GM18867 (cell line): ENCODE measurements at regions not wholly inside any gene's neighbourhood (a gene's known extent, or its start where the extent isn't known, plus 50 kb on each side); places are given as distances from the start of the nearest gene placed in this dataset.

Source experiments
- ATAC-seq: cut with Tn5 transposase; IDR thresholded peaks from one replicate; pipeline ENCODE4 v1.9.1; 2021; ENCODE audit warnings: mild to moderate bottlenecking, moderate library complexity; ENCODE audit not compliant: unreplicated experiment

DNA sequence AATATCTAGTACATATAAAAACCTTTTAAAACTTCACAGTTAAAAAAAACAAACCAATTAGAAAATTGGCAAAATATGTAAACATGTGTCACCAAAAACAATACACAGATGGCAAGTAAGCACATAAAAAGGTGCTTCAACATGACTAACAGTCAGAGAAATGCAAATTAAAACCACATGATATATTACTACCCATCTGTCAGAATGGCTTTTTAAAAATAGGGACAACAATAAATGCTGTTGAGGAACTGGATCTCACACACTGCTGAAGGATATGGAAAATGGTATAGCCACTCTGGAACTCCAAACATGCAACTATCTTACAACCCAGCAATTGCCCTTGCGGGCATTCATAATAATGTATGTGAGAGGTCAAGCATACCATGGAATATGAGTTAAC, 1153.6 kb downstream of the FLRT2 start:
- no peak for ATAC-seq

DNA sequence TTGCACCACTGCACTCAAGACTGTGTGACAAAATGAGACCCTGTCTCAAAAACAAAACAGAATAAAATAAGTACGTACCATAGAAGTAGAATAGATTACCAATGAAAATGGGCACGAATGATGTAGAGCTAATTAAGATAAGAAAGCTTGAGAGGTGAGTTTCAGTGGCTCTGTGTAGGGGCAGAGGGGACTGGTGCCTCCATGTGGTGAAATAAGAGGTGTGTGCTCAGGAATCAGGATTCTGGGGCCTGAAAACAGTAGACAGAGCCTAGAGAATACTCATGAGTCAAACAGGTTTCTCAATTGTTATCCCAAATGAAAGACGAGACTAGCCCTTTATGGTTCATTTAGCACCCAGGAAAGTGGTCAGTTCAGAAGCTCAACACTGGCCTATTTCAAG, 1145.1 kb downstream of the FLRT2 start:
- no peak for ATAC-seq

DNA sequence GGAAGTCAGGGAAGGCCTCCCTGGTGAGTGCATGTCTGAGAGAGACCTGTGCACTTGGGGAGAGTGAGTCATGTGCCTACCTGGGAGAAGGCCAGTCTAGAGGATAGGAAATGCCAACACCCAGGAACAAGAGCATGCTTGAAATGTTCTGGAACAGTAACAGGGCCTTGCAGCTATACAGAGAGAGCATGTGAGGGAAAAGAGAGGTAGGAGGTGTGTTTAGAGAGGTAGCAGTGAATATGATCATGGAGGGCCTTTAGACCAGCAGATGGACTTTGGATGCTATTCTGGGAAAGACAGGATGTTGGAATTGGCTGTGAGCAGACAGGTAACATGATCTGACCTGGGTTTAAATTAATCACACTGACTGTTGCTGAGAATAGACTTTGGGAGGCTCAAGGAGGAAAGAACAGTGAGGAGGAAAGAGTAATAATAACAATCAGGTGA, 1143.6 kb downstream of the FLRT2 start:
- no peak for ATAC-seq

DNA sequence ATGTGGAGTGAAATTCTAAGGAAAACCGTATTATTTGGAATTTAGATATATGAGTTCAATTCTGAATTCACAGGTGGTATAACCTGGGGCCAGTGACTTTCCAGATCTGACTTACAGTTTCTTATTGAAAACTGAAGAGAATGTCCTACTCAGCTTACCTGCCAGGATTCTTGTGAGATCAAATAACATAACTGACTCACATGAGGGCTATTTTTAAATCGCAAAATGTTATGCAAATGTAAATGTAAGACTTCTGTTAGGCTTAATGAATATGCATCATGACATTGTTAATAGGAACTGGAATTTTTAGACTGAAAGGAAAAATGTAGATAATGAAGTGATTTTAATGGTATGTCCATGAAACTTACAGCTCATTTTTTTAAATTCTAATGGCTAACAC, 1142.1 kb downstream of the FLRT2 start:
- no peak for ATAC-seq

DNA sequence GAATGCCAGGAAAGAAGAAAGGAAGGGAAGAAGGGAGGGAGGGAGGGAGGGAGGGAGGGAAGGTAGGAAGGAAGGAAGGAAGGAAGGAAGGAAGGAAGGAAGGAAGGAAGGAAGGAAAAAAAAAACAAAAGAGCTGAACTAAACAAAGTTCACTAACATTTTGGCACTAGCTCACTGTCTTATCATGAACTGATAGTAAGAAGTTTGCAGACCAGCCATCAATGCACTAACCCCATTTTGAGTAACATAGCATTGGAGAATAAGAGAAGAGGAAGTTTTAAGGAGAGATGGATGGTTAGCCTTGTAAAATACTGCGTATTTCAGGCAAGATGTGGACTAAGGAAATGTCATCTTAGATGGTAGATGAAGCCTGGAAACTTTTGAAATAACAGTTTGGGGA, 1136.0 kb downstream of the FLRT2 start:
- no peak for ATAC-seq

GRCh38 chr14:86662334-86662733, 1132.4 kb downstream of the FLRT2 start:
- no peak for ATAC-seq

- ATAC-seq = no peak
These were observed 1124.7 kb downstream of the FLRT2 start for GRCh38 chr14:86654558-86655184.

DNA sequence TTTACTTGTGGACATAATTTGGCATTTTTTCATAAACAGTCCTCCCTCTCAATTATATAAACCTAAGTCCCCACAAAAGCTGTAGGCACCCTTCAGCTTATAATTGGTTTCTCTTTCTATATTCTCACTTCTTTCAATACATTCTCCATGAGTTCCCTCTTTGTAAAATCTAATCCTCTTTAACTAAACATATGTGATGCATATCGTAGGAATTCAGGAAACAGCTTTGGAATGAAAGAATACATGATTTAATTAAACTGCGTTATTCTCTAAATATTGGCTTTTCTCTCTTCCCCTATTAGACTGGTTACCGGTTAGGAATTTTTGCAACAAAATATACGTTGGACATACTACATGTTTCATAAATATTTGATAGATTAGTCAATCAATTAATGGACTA, 1122.6 kb downstream of the FLRT2 start:
- ATAC-seq = no peak

- no peak for ATAC-seq
These were observed 1117.0 kb downstream of the FLRT2 start for GRCh38 chr14:86646696-86647690.

DNA sequence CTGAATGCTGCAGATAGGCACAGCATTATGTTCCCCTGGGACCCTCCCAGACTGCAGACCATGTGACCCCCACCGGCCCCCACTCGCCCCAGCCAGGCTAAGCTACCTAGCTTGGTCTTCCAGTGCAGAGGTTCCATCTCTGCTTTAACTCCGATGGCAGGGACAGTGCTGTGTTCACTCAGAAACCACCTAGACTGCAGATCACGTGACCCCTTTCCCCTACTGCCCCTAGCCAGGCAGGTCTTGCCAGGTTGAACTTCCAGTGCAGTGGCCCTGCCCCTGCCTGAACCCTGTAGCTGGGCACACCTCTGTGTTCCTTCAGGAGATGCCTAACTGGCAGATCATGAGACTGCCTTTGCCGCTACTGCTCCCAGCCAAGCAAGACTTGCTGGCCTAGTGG, 1116.2 kb downstream of the FLRT2 start:
- no peak for ATAC-seq

DNA sequence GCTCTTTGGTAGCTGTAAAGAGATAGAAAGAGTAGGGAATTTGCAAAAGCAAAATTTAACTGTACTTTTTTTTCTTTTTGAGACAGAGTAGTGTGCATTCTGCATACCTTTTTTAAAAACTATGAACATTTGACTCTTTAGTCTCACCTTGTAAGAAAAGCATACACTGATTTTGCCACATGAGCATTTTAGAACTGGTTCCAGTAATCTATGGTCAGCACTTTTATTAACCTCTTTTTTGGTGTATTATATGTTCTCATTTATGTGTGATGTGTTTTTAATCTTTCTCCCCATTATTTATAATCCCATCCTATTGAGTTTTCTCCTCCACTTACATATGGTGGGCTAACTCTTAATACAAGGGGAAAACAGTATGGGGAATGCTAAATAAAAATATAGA, 1111.4 kb downstream of the FLRT2 start:
- no peak for ATAC-seq

DNA sequence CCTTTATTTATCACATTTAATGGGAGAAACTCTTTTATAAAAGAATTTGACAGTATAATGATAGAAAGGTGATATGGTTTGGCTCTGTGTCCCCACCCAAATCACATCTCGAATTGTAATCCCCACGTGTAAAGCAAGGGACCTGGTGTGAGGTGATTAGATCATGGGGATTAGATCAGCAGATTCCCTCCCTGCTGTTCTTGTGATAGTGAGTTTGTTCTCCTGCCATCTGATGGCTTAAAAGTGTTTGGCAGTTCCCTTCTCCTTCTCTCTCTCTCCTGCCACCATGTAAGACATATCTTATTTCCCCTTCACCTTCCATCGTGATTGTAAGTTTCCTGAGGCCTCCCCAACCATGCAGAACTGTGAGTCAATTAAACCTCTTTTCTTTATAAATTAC, 1110.3 kb downstream of the FLRT2 start:
- no peak for ATAC-seq

DNA sequence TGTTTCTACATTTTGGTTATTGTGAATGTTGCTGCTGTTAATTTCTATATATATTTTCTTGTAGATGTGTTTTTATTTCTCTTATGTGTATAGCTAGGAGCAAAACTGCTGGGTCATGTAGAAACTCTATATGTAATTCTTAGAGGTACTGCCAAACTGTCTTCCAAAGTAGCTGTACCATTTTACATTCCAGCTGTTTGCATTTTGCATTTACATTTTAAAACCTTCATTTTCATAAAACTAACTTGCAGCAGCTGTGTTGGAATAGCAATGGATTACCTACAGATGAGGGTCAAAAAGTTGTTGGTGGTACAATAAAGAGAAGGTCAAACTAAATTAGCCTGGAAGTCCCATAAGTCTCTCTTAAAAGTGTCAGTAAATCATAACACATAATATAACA, 1109.7 kb downstream of the FLRT2 start:
- no peak for ATAC-seq

DNA sequence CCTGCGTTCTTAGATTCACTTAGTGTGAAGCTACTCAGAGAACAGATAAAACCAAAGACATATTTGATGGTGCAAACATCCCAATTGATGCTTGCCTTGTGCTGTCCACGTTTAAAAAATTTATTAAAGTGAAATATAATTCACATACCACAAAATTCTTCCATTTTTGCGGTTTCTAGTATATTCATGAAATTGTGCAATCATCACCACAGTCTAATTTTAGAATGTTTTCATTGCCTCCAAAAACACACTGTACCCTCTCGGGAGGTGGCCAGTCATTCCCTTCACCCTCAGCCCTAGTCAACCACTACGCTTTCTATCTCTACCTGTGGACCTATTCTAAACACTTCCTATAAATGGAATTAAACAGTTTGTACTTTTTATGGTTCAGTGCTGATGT, 1109.2 kb downstream of the FLRT2 start:
- no peak for ATAC-seq

DNA sequence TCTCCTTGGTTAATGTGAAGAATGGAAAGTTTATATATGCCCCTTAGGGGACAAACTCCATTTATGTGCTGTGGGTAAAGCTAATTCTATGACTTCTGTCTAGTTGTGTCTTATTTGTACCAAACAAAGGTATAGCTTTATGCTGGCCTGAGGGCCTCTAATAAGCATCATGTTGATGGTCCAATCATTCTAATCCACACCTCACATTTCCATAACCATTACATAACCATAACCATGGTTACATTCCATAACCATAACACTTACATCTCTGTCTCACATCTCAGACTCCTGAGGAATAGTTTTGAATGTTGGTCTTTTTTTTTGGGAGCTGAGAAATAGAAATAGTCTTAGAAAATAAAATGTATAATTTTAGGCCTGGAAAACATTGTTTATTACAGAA, 1097.1 kb downstream of the FLRT2 start:
- no peak for ATAC-seq

DNA sequence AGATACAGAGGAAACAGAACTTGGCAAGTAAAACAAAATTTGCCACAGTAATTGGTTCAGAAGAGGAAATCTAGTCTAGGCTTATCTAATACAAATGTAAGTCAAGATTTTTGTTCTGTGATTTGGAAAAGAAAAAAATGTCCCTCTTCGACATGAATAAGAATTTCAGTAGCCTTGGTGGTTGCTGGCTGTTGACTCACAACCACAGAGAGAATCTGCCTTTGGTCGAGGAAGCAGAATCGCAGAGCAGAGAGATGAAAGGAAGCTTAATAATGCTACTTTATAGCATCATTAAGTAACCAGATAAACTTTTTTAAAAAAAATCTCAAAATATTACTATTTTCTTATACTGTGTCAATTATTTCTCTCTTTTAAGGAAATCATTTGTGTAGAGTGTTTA, 1096.6 kb downstream of the FLRT2 start:
- ATAC-seq = no peak

DNA sequence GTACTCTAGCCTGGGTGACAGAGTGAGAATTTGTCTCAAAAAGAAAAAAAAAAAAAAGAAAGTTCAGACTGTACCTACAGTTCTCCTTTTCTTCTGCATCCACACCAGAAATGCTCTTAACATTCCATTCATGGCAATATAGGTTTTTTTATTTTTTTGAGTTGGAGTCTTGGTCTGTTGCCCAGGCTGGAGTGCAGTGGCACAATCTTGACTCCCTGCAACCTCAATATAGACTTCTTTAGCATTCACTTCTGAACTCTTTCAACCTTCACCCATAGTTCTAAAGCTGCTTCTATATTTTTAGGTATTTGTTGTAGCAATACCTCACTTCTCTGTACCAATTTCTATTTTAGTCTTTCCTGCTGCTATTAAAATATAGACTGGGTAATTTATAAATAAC, 1095.7 kb downstream of the FLRT2 start:
- ATAC-seq = no peak

- no peak for ATAC-seq
These were observed 1089.8 kb downstream of the FLRT2 start for GRCh38 chr14:86619726-86620125.

- ATAC-seq = no peak
These were observed 1083.8 kb downstream of the FLRT2 start for GRCh38 chr14:86613786-86614185.

GRCh38 chr14:86613126-86613525, 1083.2 kb downstream of the FLRT2 start:
- no peak for ATAC-seq

- ATAC-seq = no peak
These were observed 1074.6 kb downstream of the FLRT2 start for GRCh38 chr14:86604561-86604960.

GRCh38 chr14:86602263-86602662, 1072.3 kb downstream of the FLRT2 start:
- no peak for ATAC-seq
